WTC11 (cell line): ENCODE measurements at regions not wholly inside any gene's neighbourhood (a gene's known extent, or its start where the extent isn't known, plus 50 kb on each side); places are given as distances from the start of the nearest gene placed in this dataset.

Source experiments
- ATAC-seq: fragments of 200-7000 bp; cut with Tn5 transposase; 2 replicates; pipeline ENCODE4 v1.10.0; 2021; ENCODE audit warnings: mild to moderate bottlenecking, moderate library complexity
- CTCF ChIA-PET: fragments of 300-600 bp; sonication (Branson Sonifier 250); formaldehyde crosslinking; loops from one replicate; lab custom pipeline; 2021; ENCODE audit warnings: antibody characterized with exemption; lab: Charles Lee
- POLR2A ChIA-PET: fragments of 350-600 bp; sonication (Branson Sonifier 250); formaldehyde crosslinking; loops from one replicate; lab custom pipeline; 2021; ENCODE audit warnings: antibody characterized with exemption; lab: Charles Lee
- DNase-seq: peaks from one replicate; pipeline ENCODE4 v3.0.0; 2021; ENCODE audit warnings: low spot score
- H3K27ac Mint-ChIP-seq: 2 replicates; pipeline ENCODE4 v1.8.0; 2021; ENCODE audit warnings: mixed read lengths
- H3K27me3 Mint-ChIP-seq: 2 replicates; pipeline ENCODE4 v1.8.0; 2021; ENCODE audit warnings: low read depth, mild to moderate bottlenecking, moderate library complexity, mixed read lengths
- H3K36me3 Mint-ChIP-seq: 2 replicates; pipeline ENCODE4 v1.8.0; 2021; ENCODE audit warnings: mixed read lengths
- H3K4me1 Mint-ChIP-seq: 2 replicates; pipeline ENCODE4 v1.8.0; 2022; ENCODE audit warnings: mixed read lengths
- H3K4me3 Mint-ChIP-seq: 2 replicates; pipeline ENCODE4 v1.8.0; 2021; ENCODE audit warnings: mild to moderate bottlenecking, moderate library complexity, mixed read lengths
- H3K9me3 Mint-ChIP-seq: 2 replicates; pipeline ENCODE4 v1.8.0; 2021; ENCODE audit warnings: mixed read lengths
- CREM ChIP-seq: sonication (generic); formaldehyde crosslinking; IDR thresholded peaks from 2 replicates; pipeline ENCODE4 v1.8.1; 2022; ENCODE audit warnings: mild to moderate bottlenecking, missing genetic modification reagents, moderate library complexity
- GABPB1 ChIP-seq: sonication (generic); formaldehyde crosslinking; IDR thresholded peaks from 2 replicates; pipeline ENCODE4 v1.8.1; 2023; ENCODE audit warnings: mild to moderate bottlenecking, missing genetic modification reagents
- JAZF1 ChIP-seq: fragments of 250-450 bp; sonication (Bioruptor Pico); IDR thresholded peaks from 2 replicates; pipeline ENCODE4 v1.9.0; 2021; ENCODE audit warnings: moderate library complexity, mild to moderate bottlenecking, inconsistent platforms
- MLX ChIP-seq: sonication (generic); formaldehyde crosslinking; IDR thresholded peaks from 2 replicates; pipeline ENCODE4 v1.8.1; 2023; ENCODE audit warnings: mild to moderate bottlenecking, missing genetic modification reagents, moderate library complexity
- MXD4 ChIP-seq: fragments of 250-450 bp; sonication (Bioruptor Pico); IDR thresholded peaks from 2 replicates; pipeline ENCODE4 v1.8.0; 2021; ENCODE audit warnings: mild to moderate bottlenecking, moderate library complexity, borderline replicate concordance
- NFE2L1 ChIP-seq: sonication (generic); formaldehyde crosslinking; IDR thresholded peaks from 2 replicates; pipeline ENCODE4 v1.8.1; 2023; ENCODE audit warnings: missing genetic modification reagents
- PREB ChIP-seq: sonication (generic); formaldehyde crosslinking; IDR thresholded peaks from 2 replicates; pipeline ENCODE4 v1.8.1; 2022; ENCODE audit warnings: mild to moderate bottlenecking, missing genetic modification reagents, moderate library complexity, borderline replicate concordance
- PRRX2 ChIP-seq: fragments of 250-450 bp; sonication (Bioruptor Pico); IDR thresholded peaks from 2 replicates; pipeline ENCODE4 v1.8.0; 2021; ENCODE audit warnings: mild to moderate bottlenecking
- RELA ChIP-seq: sonication (generic); formaldehyde crosslinking; IDR thresholded peaks from 2 replicates; pipeline ENCODE4 v1.8.1; 2022; ENCODE audit warnings: missing genetic modification reagents, mild to moderate bottlenecking, borderline replicate concordance
- SP1 ChIP-seq: sonication (generic); formaldehyde crosslinking; conservative IDR thresholded peaks from 2 replicates; pipeline ENCODE4 v1.8.1; 2022; ENCODE audit warnings: missing genetic modification reagents
- TCF7 ChIP-seq: sonication (generic); formaldehyde crosslinking; IDR thresholded peaks from 2 replicates; pipeline ENCODE4 v1.8.0; 2022; ENCODE audit warnings: mild to moderate bottlenecking, low read depth, missing genetic modification reagents, moderate library complexity
- TEAD1 ChIP-seq: sonication (generic); formaldehyde crosslinking; IDR thresholded peaks from 2 replicates; pipeline ENCODE4 v1.8.0; 2022; ENCODE audit warnings: mild to moderate bottlenecking, missing genetic modification reagents
- TEAD4 ChIP-seq: sonication (generic); formaldehyde crosslinking; IDR thresholded peaks from 2 replicates; pipeline ENCODE4 v1.8.0; 2022; ENCODE audit warnings: mild to moderate bottlenecking, missing genetic modification reagents
- USF1 ChIP-seq: sonication (generic); formaldehyde crosslinking; IDR thresholded peaks from 2 replicates; pipeline ENCODE4 v1.8.0; 2022; ENCODE audit warnings: mild to moderate bottlenecking, missing genetic modification reagents
- ZBTB21 ChIP-seq: sonication (generic); formaldehyde crosslinking; IDR thresholded peaks from 2 replicates; pipeline ENCODE4 v1.8.1; 2023; ENCODE audit warnings: mild to moderate bottlenecking, missing genetic modification reagents, borderline replicate concordance
- ZNF121 ChIP-seq: sonication (generic); formaldehyde crosslinking; IDR thresholded peaks from 2 replicates; pipeline ENCODE4 v1.8.0; 2023; ENCODE audit warnings: missing genetic modification reagents
- ZNF317 ChIP-seq: sonication (generic); formaldehyde crosslinking; IDR thresholded peaks from 2 replicates; pipeline ENCODE4 v1.8.1; 2023; ENCODE audit warnings: low read depth, mild to moderate bottlenecking, moderate library complexity, missing genetic modification reagents, borderline replicate concordance
- ZNF423 ChIP-seq: fragments of 250-450 bp; sonication (Bioruptor Pico); IDR thresholded peaks from 2 replicates; pipeline ENCODE4 v2.1.2; 2022; ENCODE audit warnings: mild to moderate bottlenecking, moderate library complexity
- ZNF425 ChIP-seq: fragments of 250-450 bp; sonication (Bioruptor Pico); conservative IDR thresholded peaks from 2 replicates; pipeline ENCODE4 v1.9.0; 2021; ENCODE audit warnings: mild to moderate bottlenecking
- ZNF671 ChIP-seq: fragments of 250-450 bp; sonication (Bioruptor Pico); IDR thresholded peaks from 2 replicates; pipeline ENCODE4 v1.8.0; 2021; ENCODE audit warnings: mild to moderate bottlenecking
- ZSCAN18 ChIP-seq: fragments of 250-450 bp; sonication (Bioruptor Pico); IDR thresholded peaks from 2 replicates; pipeline ENCODE4 v2.1.2; 2022; ENCODE audit warnings: mild to moderate bottlenecking, moderate library complexity

- no peak for TF ChIP-seq TCF7 (CRISPR knock-in tag)
- no peak for TF ChIP-seq GABPB1
- no peak for TF ChIP-seq PRRX2 (CRISPR knock-in tag)
- TF ChIP-seq ZNF317 (CRISPR knock-in tag) = no peak
- no peak for TF ChIP-seq USF1 (CRISPR knock-in tag)
These were observed 172.8 kb upstream of the CITED2 start (continued) for GRCh38 chr6:139547122-139547776.

- Mint-ChIP-seq H3K36me3 (no peaks in the 10 kb centered on the region), H3K4me1 (peaks cover 55% of the 10 kb centered on the region), H3K4me3 (no peak overlapping the region), H3K9me3 (no peaks in the 10 kb centered on the region), H3K27me3 (no peaks in the 10 kb centered on the region), H3K27ac (no peak overlapping the region)
- TF ChIP-seq SP1 (CRISPR knock-in tag) (no peak), ZNF121 (CRISPR knock-in tag) (no peak), PREB (CRISPR knock-in tag) (no peak), ZNF671 (CRISPR knock-in tag) (no peak), MLX (no peak), ZSCAN18 (no peak), CREM (no peak), ZNF425 (no peak), RELA (CRISPR knock-in tag) (no peak), ZNF423 (CRISPR knock-in tag) (no peak), TEAD4 (CRISPR knock-in tag) (no peak), ZBTB21 (CRISPR knock-in tag) (no peak), TEAD1 (CRISPR knock-in tag) (no peak), MXD4 (CRISPR knock-in tag) (no peak), NFE2L1 (CRISPR knock-in tag) (no peak), JAZF1 (CRISPR knock-in tag) (no peak)
- DNase-seq (no peak), ATAC-seq (no peak)
- ChIA-PET CTCF (no interaction called here), POLR2A (no interaction called here)
These were observed 171.6 kb upstream of the CITED2 start for GRCh38 chr6:139546106-139546472.
